GM12891 (cell line): ENCODE measurements at regions not wholly inside any gene's neighbourhood (a gene's known extent, or its start where the extent isn't known, plus 50 kb on each side); places are given as distances from the start of the nearest gene placed in this dataset.

Experiments used
- POLR2A ChIP-seq: IDR thresholded peaks from 2 replicates; pipeline ENCODE4 v1.6.1; 2011; ENCODE audit warnings: low read depth, low read length, control low read depth
- POLR2AphosphoS5 ChIP-seq: IDR thresholded peaks from 2 replicates; pipeline ENCODE4 v1.6.1; 2011; ENCODE audit warnings: low read depth, low read length, control low read depth
- TAF1 ChIP-seq: IDR thresholded peaks from 2 replicates; pipeline ENCODE4 v1.6.1; 2011; ENCODE audit warnings: low read depth, low read length, control low read depth

- TF ChIP-seq POLR2A (no peak), POLR2AphosphoS5 (no peak), TAF1 (no peak)
Observed at GRCh38 chr15:98369081-98369716, 279.1 kb upstream of the IGF1R start.
